ENCODE measurements at regions not wholly inside any gene's neighbourhood (a gene's known extent, or its start where the extent isn't known, plus 50 kb on each side); places are given as distances from the start of the nearest gene placed in this dataset.
"Not testable (repeated sequence)": the region's sequence is repeated elsewhere in the genome, so short reads cannot be mapped to it uniquely, and the experiment has no call there.

GRCh38 chr1:173257805-173258204 is 50.7 kb upstream of the TNFSF4 start:
- intact Hi-C loops (cut with DNase I) = no loop called here
- Histone ChIP-seq H3K9me3 (peaks cover 0 to 12% (median 11%) of the 10 kb centered on the region in 4 donors), H3K4me3 (no peak overlapping the region), H3K27ac (replicated peaks in 1 of 4) (no peak overlapping the region), H3K27me3 (no peaks in the 10 kb centered on the region), H3K4me1 (no peaks in the 10 kb centered on the region), H3K36me3 (no peaks in the 10 kb centered on the region)
- WGBS = 91% methylated on average over 2 of the region's 2 CpGs
- no peak for TF ChIP-seq POLR2A (IDR thresholded peaks at IDR 0.05; ENCODE audit: low read depth)
- TF ChIP-seq CTCF (IDR thresholded peaks at IDR 0.05) = no peak
- no peak for TF ChIP-seq POLR2AphosphoS5 (IDR thresholded peaks at IDR 0.05)
- TF ChIP-seq EP300 (IDR thresholded peaks at IDR 0.05) = no peak
- no peak for DNase-seq (ENCODE audit: extremely low spot score)

DNA sequence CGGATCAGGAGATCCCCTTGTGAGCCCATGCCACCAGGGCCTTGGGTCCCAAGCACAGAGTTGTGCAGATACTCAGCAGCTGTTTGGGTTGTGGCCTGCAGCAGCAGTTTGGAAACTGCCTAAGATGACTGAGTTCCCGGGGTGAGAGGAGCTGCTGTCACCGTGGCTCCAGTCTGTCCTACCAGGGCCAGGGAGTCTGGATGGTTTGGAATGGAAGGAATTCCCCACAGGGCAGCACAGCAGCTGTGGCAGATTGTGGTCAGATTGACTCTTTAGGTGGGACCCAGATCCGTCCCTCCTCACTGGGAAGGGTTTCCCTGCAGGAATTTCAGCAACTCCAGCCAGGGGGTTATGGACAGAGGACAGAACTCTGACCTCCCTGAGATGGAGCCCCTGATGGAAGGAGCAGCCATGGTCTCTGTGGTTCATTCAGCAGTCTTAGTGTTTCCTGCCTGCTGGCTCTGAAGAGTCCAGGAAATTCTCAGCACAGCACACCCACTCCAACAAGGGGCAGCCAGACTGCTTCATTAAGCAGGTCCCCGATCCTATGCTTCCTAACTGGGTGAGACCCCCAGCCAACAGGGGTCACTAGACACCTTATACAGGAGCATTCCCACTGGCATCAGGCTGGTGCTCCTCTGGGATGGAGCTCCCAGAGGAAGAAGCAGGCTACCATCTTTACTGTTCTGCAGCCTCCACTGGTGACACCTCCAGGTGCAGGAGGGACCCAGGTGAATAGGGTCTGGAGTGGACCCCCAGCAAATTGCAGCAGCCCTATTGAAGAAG is 51.5 kb upstream of the TNFSF4 start:
- no peak for DNase-seq (ENCODE audit: extremely low spot score)
- TF ChIP-seq POLR2A (IDR thresholded peaks at IDR 0.05; ENCODE audit: low read depth) (no peak), EP300 (IDR thresholded peaks at IDR 0.05) (no peak), CTCF (IDR thresholded peaks at IDR 0.05) (no peak), POLR2AphosphoS5 (IDR thresholded peaks at IDR 0.05) (no peak)
- Histone ChIP-seq H3K9me3 (peaks cover 0 to 12% (median 11%) of the 10 kb centered on the region in 4 donors), H3K4me1 (no peaks in the 10 kb centered on the region), H3K27me3 (no peaks in the 10 kb centered on the region), H3K27ac (replicated peaks in 1 of 4) (no peak overlapping the region), H3K4me3 (no peak overlapping the region), H3K36me3 (no peaks in the 10 kb centered on the region)
- WGBS = 76% methylated on average over 3 of the region's 5 CpGs
- intact Hi-C loops (cut with DNase I) = no loop called here

GRCh38 chr1:173260329-173260728 is 53.2 kb upstream of the TNFSF4 start:
- H3K27me3 ChIP-seq; H3K27ac ChIP-seq (replicated peaks in 1 of 4); DNase-seq (ENCODE audit: extremely low spot score); intact Hi-C loops (cut with DNase I); H3K4me3 ChIP-seq; H3K4me1 ChIP-seq; H3K36me3 ChIP-seq: not testable (repeated sequence)
- 92% methylated on average over 1 of the region's 1 CpG for WGBS
- H3K9me3 ChIP-seq = peaks cover 0 to 12% (median 11%) of the 10 kb centered on the region in 4 donors

GRCh38 chr1:173266841-173267240 is 59.7 kb upstream of the TNFSF4 start:
- intact Hi-C loops (cut with DNase I) = no loop called here

DNA sequence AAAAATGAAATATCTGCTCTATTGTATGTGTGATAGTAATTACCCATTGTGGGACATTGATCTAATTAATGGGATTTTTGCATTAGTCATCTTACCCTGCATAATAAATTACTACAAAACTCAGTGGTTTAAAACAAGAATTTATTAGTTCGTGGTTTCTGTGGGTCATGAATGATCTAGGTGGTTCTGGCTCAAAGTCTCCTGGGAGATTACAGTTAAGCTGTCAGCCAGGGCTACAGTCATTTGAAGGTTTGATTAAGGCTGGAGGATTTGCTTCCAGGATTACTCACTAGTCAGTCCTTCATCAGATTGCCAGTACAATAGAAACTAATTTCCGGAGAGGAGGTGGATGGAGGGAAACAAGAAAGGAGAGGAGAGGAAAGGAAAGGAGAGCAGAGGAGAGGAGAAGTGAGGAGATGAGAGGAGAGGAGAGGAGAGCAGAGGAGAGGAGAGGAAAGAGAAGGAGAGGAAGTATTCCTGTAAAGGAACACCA is 60.4 kb upstream of the TNFSF4 start:
- WGBS = 76% methylated on average over 2 of the region's 2 CpGs
- no peak overlapping the region for H3K4me3 ChIP-seq
- intact Hi-C loops (cut with DNase I) = no loop called here
- H3K27ac ChIP-seq (replicated peaks in 1 of 4) = no peak overlapping the region
- no peaks in the 10 kb centered on the region for H3K27me3 ChIP-seq
- H3K9me3 ChIP-seq = no peaks in the 10 kb centered on the region
- no peaks in the 10 kb centered on the region for H3K4me1 ChIP-seq
- DNase-seq (ENCODE audit: extremely low spot score) = no peak
- H3K36me3 ChIP-seq = no peaks in the 10 kb centered on the region
- TF ChIP-seq EP300 (IDR thresholded peaks at IDR 0.05) (no peak), CTCF (IDR thresholded peaks at IDR 0.05) (no peak), POLR2AphosphoS5 (IDR thresholded peaks at IDR 0.05) (no peak), POLR2A (IDR thresholded peaks at IDR 0.05; ENCODE audit: low read depth) (no peak)

More at GRCh38 chr1:173266841-173267240, 59.7 kb upstream of the TNFSF4 start:
- H3K27ac ChIP-seq (replicated peaks in 1 of 4) = no peak overlapping the region
- H3K4me3 ChIP-seq = no peak overlapping the region
- H3K9me3 ChIP-seq = no peaks in the 10 kb centered on the region
- H3K4me1 ChIP-seq = no peaks in the 10 kb centered on the region
- H3K36me3 ChIP-seq = no peaks in the 10 kb centered on the region
- no peaks in the 10 kb centered on the region for H3K27me3 ChIP-seq
- 38% methylated on average over 3 of the region's 3 CpGs for WGBS
- no peak for DNase-seq (ENCODE audit: extremely low spot score)
- TF ChIP-seq POLR2A (IDR thresholded peaks at IDR 0.05; ENCODE audit: low read depth) (no peak), EP300 (IDR thresholded peaks at IDR 0.05) (no peak), POLR2AphosphoS5 (IDR thresholded peaks at IDR 0.05) (no peak), CTCF (IDR thresholded peaks at IDR 0.05) (no peak)
